ENCODE measurements at regions not wholly inside any gene's neighbourhood (a gene's known extent, or its start where the extent isn't known, plus 50 kb on each side); places are given as distances from the start of the nearest gene placed in this dataset.

GRCh38 chr12:115354007-115354890 lies 670.3 kb upstream of the TBX3 start:
- TF ChIP-seq TCF12 (IDR thresholded peaks at IDR 0.05; ENCODE audit: low read depth, low read length) (no peak), NANOG (IDR thresholded peaks at IDR 0.05; ENCODE audit: insufficient read depth, low read depth, low read length, poor library complexity, severe bottlenecking) (no peak)

Data from H1 (cell line).